HUES48 (cell line): ENCODE measurements at regions not wholly inside any gene's neighbourhood (a gene's known extent, or its start where the extent isn't known, plus 50 kb on each side); places are given as distances from the start of the nearest gene placed in this dataset.

Experiments
- H3K27ac ChIP-seq: one replicate; pipeline ENCODE4 v1.7.0; 2013; ENCODE audit warnings: low read depth, low read length, inconsistent platforms
- H3K27me3 ChIP-seq: 2 replicates; pipeline ENCODE4 v1.6.1; 2013; ENCODE audit warnings: mild to moderate bottlenecking, low read length; ENCODE audit not compliant: control insufficient read depth, insufficient read depth
- H3K36me3 ChIP-seq: 2 replicates; pipeline ENCODE4 v1.6.1; 2013; ENCODE audit warnings: low read length; ENCODE audit not compliant: control insufficient read depth, insufficient read depth
- H3K4me1 ChIP-seq: 2 replicates; pipeline ENCODE4 v1.6.1; 2013; ENCODE audit warnings: mild to moderate bottlenecking, low read length; ENCODE audit not compliant: control insufficient read depth, insufficient read depth
- H3K4me3 ChIP-seq: 2 replicates; pipeline ENCODE4 v1.5.1; 2013; ENCODE audit warnings: mild to moderate bottlenecking, low read depth, low read length
- H3K9ac ChIP-seq: 2 replicates; pipeline ENCODE4 v1.6.1; 2013; ENCODE audit warnings: mild to moderate bottlenecking, low read depth, low read length, moderate library complexity
- H3K9me3 ChIP-seq: 2 replicates; pipeline ENCODE4 v1.6.1; 2013; ENCODE audit warnings: low read length; ENCODE audit not compliant: control insufficient read depth, insufficient read depth

GRCh38 chr11:134642206-134642605 is 230.2 kb upstream of the B3GAT1 start:
- Histone ChIP-seq H3K4me1 (peaks cover 23% of the 10 kb centered on the region), H3K4me3 (no peak overlapping the region), H3K27ac (no peak overlapping the region), H3K36me3 (no peaks in the 10 kb centered on the region), H3K9ac (no peak overlapping the region), H3K9me3 (no peaks in the 10 kb centered on the region), H3K27me3 (0 out of 2 replicates have a peak, but pooled peaks cover 2% of the 10 kb centered on the region)

GRCh38 chr11:134640971-134641968 is 229.2 kb upstream of the B3GAT1 start:
- 0 out of 2 replicates have a peak, but pooled peaks cover 2% of the 10 kb centered on the region for H3K27me3 ChIP-seq
- no peaks in the 10 kb centered on the region for H3K9me3 ChIP-seq
- H3K4me3 ChIP-seq = no peak overlapping the region
- H3K9ac ChIP-seq = no peak overlapping the region
- peaks cover 23% of the 10 kb centered on the region for H3K4me1 ChIP-seq
- H3K36me3 ChIP-seq = no peaks in the 10 kb centered on the region
- no peak overlapping the region for H3K27ac ChIP-seq

- Histone ChIP-seq H3K9me3 (no peaks in the 10 kb centered on the region), H3K27ac (no peak overlapping the region), H3K4me3 (no peak overlapping the region), H3K36me3 (no peaks in the 10 kb centered on the region), H3K9ac (no peak overlapping the region), H3K27me3 (0 out of 2 replicates have a peak, but pooled peaks cover 2% of the 10 kb centered on the region), H3K4me1 (peaks cover 23% of the 10 kb centered on the region)
Measured at GRCh38 chr11:134640536-134640935, 228.5 kb upstream of the B3GAT1 start.

- no peak overlapping the region for H3K4me3 ChIP-seq
- peaks cover 23% of the 10 kb centered on the region for H3K4me1 ChIP-seq
- no peak overlapping the region for H3K27ac ChIP-seq
- H3K27me3 ChIP-seq = 0 out of 2 replicates have a peak, but pooled peaks cover 2% of the 10 kb centered on the region
- no peak overlapping the region for H3K9ac ChIP-seq
- no peaks in the 10 kb centered on the region for H3K36me3 ChIP-seq
- no peaks in the 10 kb centered on the region for H3K9me3 ChIP-seq
Measured at GRCh38 chr11:134639586-134640330, 227.7 kb upstream of the B3GAT1 start.

GRCh38 chr11:134638796-134639430 is 226.9 kb upstream of the B3GAT1 start:
- peaks cover 15% of the 10 kb centered on the region for H3K4me1 ChIP-seq
- no peaks in the 10 kb centered on the region for H3K9me3 ChIP-seq
- H3K27me3 ChIP-seq = 0 out of 2 replicates have a peak, but pooled peaks cover 2% of the 10 kb centered on the region
- H3K4me3 ChIP-seq = no peak overlapping the region
- H3K9ac ChIP-seq = no peak overlapping the region
- no peak overlapping the region for H3K27ac ChIP-seq
- H3K36me3 ChIP-seq = no peaks in the 10 kb centered on the region

GRCh38 chr11:134637091-134638015 is 225.3 kb upstream of the B3GAT1 start:
- H3K27ac ChIP-seq = no peak overlapping the region
- H3K36me3 ChIP-seq = no peaks in the 10 kb centered on the region
- H3K4me3 ChIP-seq = no peak overlapping the region
- H3K9ac ChIP-seq = no peak overlapping the region
- no peaks in the 10 kb centered on the region for H3K9me3 ChIP-seq
- H3K4me1 ChIP-seq = peaks cover 7% of the 10 kb centered on the region
- H3K27me3 ChIP-seq = 0 out of 2 replicates have a peak, but pooled peaks cover 1% of the 10 kb centered on the region

- Histone ChIP-seq H3K4me1 (peaks cover 3% of the 10 kb centered on the region; the same call in 1 of the 2 replicates), H3K27me3 (no peaks in the 10 kb centered on the region), H3K27ac (no peak overlapping the region)
Measured at GRCh38 chr11:134636071-134636470, 224.0 kb upstream of the B3GAT1 start.

GRCh38 chr11:134634897-134635831 is 223.1 kb upstream of the B3GAT1 start:
- no peaks in the 10 kb centered on the region for H3K27me3 ChIP-seq
- no peak overlapping the region for H3K4me3 ChIP-seq
- H3K9me3 ChIP-seq = no peaks in the 10 kb centered on the region
- no peak overlapping the region for H3K27ac ChIP-seq
- no peaks in the 10 kb centered on the region for H3K36me3 ChIP-seq
- H3K4me1 ChIP-seq = peaks cover 3% of the 10 kb centered on the region; the same call in 1 of the 2 replicates
- no peak overlapping the region for H3K9ac ChIP-seq

More at GRCh38 chr11:134636071-134636470, 224.0 kb upstream of the B3GAT1 start:
- Histone ChIP-seq H3K36me3 (no peaks in the 10 kb centered on the region), H3K4me3 (no peak overlapping the region), H3K9me3 (no peaks in the 10 kb centered on the region), H3K9ac (no peak overlapping the region)

- no peak overlapping the region for H3K9ac ChIP-seq
- no peak overlapping the region for H3K4me3 ChIP-seq
- H3K36me3 ChIP-seq = no peaks in the 10 kb centered on the region
- no peaks in the 10 kb centered on the region for H3K27me3 ChIP-seq
- H3K4me1 ChIP-seq = 0 out of 2 replicates have a peak, but pooled peaks cover 3% of the 10 kb centered on the region
- no peaks in the 10 kb centered on the region for H3K9me3 ChIP-seq
- no peak overlapping the region for H3K27ac ChIP-seq
Measured at GRCh38 chr11:134633276-134633675, 221.2 kb upstream of the B3GAT1 start.
